GM12865 (cell line): ENCODE measurements at regions not wholly inside any gene's neighbourhood (a gene's known extent, or its start where the extent isn't known, plus 50 kb on each side); places are given as distances from the start of the nearest gene placed in this dataset.

Experiments
- DNase-seq: peaks from one replicate; pipeline ENCODE4 v3.0.0; 2010; ENCODE audit warnings: low read depth
- H3K4me3 ChIP-seq: 2 replicates; pipeline ENCODE4 v1.5.1; 2011; ENCODE audit warnings: mild to moderate bottlenecking, low read depth, low read length, control low read depth
- CTCF ChIP-seq: IDR thresholded peaks from 2 replicates; pipeline ENCODE4 v1.5.1; 2011; ENCODE audit warnings: low read length, control low read depth, low read depth, inconsistent platforms; ENCODE audit not compliant: insufficient read depth; ENCODE audit errors: missing control alignments

GRCh38 chr3:41138601-41139000, 60.7 kb upstream of the CTNNB1 start:
- no peak overlapping the region for H3K4me3 ChIP-seq
- no peak for DNase-seq
- TF ChIP-seq CTCF, result no peak

GRCh38 chr3:41140242-41140641, 59.1 kb upstream of the CTNNB1 start:
- H3K4me3 ChIP-seq, result no peak overlapping the region
- no peak for TF ChIP-seq CTCF
- DNase-seq, result no peak

- H3K4me3 ChIP-seq, result no peak overlapping the region
- no peak for TF ChIP-seq CTCF
- DNase-seq, result no peak
Observed at GRCh38 chr3:41141433-41142167, 57.7 kb upstream of the CTNNB1 start.

- TF ChIP-seq CTCF, result no peak
Observed at GRCh38 chr3:41143421-41144031, 55.8 kb upstream of the CTNNB1 start.

GRCh38 chr3:41144631-41145030, 54.7 kb upstream of the CTNNB1 start:
- no peak for TF ChIP-seq CTCF
- no peak for DNase-seq
- H3K4me3 ChIP-seq, result no peak overlapping the region

More at GRCh38 chr3:41143421-41144031, 55.8 kb upstream of the CTNNB1 start:
- no peak overlapping the region for H3K4me3 ChIP-seq
- DNase-seq, result no peak

- no peak overlapping the region for H3K4me3 ChIP-seq
- TF ChIP-seq CTCF, result no peak
- DNase-seq, result no peak
Observed at GRCh38 chr3:41148478-41148877, 50.8 kb upstream of the CTNNB1 start.
